ENCODE measurements at regions not wholly inside any gene's neighbourhood (a gene's known extent, or its start where the extent isn't known, plus 50 kb on each side); places are given as distances from the start of the nearest gene placed in this dataset.

DNA sequence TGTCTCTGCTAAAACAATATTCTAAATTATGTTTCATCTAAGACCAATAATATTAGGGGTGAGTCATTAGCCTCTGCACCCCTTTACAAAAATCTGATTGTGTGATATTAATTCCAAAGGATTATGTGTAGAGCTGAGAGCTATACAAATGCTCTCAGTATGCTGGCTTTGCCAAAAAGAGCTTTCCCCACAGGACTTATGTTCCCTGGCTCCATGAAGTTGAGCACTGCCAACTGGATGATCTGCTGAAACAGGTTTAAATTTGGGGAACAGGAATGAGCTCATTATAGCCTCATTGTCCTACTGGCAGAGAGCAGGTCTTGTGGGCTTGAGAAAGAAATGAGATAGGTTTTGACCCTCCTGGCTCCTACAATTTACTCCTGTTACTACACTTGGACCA is 347.8 kb upstream of the LMCD1 start:
- TF ChIP-seq, protein P1, sequence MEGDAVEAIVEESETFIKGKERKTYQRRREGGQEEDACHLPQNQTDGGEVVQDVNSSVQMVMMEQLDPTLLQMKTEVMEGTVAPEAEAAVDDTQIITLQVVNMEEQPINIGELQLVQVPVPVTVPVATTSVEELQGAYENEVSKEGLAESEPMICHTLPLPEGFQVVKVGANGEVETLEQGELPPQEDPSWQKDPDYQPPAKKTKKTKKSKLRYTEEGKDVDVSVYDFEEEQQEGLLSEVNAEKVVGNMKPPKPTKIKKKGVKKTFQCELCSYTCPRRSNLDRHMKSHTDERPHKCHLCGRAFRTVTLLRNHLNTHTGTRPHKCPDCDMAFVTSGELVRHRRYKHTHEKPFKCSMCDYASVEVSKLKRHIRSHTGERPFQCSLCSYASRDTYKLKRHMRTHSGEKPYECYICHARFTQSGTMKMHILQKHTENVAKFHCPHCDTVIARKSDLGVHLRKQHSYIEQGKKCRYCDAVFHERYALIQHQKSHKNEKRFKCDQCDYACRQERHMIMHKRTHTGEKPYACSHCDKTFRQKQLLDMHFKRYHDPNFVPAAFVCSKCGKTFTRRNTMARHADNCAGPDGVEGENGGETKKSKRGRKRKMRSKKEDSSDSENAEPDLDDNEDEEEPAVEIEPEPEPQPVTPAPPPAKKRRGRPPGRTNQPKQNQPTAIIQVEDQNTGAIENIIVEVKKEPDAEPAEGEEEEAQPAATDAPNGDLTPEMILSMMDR (IDR thresholded peaks at IDR 0.05; ENCODE audit: poor library complexity, severe bottlenecking): no peak
- TF ChIP-seq POLR2AphosphoS5 (IDR thresholded peaks at IDR 0.05) (no peak), EP300 (conservative IDR thresholded peaks at IDR 0.05; ENCODE audit: poor library complexity, severe bottlenecking) (no peak)
